ENCODE measurements at regions not wholly inside any gene's neighbourhood (a gene's known extent, or its start where the extent isn't known, plus 50 kb on each side); places are given as distances from the start of the nearest gene placed in this dataset.

- TF ChIP-seq CTCF (conservative IDR thresholded peaks at IDR 0.05; ENCODE audit: low read depth in 2 of 2) (no peak), POLR2AphosphoS5 (IDR thresholded peaks at IDR 0.05; ENCODE audit: low read depth) (no peak), EZH2 (IDR thresholded peaks at IDR 0.05; ENCODE audit: low read depth, unreplicated experiment) (no peak)
These were observed 139.0 kb upstream of the TNPO1 start for GRCh38 chr5:72677447-72677846.
